RPMI8226 (cell line): ENCODE measurements at regions not wholly inside any gene's neighbourhood (a gene's known extent, or its start where the extent isn't known, plus 50 kb on each side); places are given as distances from the start of the nearest gene placed in this dataset.
"Not testable (repeated sequence)": the region's sequence is repeated elsewhere in the genome, so short reads cannot be mapped to it uniquely, and the experiment has no call there.

ENCODE experiments used
- DNase-seq: peaks from one replicate; pipeline ENCODE4 v3.0.0-alpha.2; 2015

DNA sequence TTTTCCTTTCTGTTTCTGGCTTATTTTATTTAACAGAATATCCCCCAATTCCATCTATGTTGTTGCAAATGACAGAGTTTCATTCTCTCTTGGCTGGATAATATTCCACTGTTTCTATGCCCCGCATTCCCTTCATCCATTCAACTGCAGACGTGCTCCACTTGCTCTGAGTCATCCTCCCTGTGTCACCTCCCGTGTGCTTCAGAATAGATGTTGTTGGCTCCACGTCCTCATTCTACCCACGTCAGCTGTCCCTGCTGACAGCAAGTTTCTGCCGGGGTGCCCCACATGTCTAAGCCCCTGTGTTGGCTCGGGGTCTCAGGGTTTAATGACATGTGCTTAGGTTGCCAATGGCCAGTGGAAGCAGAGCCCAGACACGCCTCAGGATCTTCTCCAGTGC, 1041.0 kb downstream of the UQCRFS1 start:
- DNase-seq: no peak

DNA sequence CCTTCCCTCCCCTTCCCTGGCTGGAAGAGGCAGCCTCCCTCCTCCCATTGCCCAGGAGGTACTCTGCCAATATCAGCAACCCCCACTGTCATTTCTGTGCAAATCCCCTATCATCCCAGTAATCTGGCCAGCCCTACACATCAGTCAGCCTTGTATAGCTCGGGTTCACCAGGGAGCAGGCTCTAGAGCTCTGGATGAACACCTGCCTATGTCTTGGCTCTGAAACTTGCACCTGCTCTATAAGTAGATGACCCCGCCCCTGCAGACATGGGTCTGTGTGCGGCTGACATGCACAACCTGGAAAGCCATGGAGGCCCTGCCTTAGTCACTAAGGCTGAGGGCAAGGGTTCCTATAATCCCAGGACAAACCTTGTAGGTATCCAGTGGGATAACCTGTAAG, 1042.9 kb downstream of the UQCRFS1 start:
- no peak for DNase-seq

DNA sequence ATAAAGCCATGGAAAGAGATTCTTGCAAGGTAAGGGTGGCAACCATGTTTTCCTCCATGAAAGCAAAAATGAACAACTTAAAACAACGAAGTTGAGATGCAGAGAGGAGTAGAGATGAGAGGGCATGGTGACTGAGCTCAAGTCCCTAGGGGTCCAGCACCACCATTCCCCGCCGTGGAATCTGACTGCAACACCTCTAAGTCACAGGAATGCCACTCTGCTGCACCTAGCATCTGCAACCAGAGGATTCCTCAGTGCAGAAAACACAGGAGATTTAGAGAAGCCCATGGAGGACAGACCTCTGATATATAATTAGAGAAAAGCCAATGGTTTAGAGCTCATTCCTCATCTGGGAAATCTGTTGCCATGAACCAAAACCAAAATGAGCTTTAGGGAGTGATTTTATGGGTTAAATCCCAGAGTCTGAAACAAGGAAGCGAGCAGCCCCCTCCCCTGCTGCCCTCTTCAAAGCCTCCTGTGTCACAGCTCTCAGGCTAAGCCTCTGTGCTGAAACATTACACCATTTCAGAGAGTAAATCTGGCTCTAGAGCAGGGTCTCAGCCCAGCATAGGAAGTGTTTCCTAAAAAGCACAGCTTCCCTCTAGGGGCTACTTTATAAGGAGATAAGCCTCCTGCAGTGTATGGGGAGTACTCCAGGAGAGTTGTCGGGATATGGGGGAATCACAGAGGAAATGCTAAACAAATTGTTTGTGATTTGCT, 1043.6 kb downstream of the UQCRFS1 start:
- no peak for DNase-seq

DNA sequence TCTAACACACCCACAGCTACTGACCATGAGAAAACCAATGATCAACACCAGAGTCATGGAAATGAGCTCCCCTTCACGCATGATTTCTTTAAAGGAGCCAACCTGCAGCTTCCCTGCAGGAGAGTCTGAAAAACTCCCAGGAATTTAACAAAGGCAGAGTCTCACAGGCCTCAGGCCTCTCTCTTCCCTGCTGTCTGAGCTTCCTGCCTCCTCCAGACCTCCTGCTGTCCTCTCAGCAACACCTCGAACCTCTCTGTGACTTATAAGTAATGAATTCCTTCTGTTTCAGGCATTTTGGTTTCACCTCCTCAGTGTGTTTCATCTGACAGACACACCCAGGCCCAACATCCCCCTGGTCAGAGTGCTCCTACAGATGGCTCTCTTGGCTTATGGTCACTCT, 1044.4 kb downstream of the UQCRFS1 start:
- DNase-seq: no peak

DNA sequence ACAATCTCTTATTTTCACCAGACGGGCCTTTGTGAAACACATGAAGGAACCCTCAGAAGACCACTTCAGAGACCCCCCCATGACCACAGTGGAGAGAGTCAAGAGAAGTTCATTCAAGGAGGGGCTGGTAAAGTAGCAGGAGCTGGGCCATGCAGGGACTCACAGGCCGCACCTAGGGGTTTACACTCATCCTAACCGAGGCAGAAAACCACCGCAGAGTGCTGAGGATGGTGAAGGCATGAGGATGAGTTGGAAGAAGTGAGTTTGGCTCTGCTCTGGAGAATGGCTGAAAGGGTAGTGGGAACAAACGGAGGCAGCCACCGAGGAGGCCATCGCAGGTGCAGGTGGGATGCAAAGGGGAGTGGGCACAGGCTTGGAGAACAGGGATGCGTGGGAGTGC, 1046.9 kb downstream of the UQCRFS1 start:
- DNase-seq: no peak

DNA sequence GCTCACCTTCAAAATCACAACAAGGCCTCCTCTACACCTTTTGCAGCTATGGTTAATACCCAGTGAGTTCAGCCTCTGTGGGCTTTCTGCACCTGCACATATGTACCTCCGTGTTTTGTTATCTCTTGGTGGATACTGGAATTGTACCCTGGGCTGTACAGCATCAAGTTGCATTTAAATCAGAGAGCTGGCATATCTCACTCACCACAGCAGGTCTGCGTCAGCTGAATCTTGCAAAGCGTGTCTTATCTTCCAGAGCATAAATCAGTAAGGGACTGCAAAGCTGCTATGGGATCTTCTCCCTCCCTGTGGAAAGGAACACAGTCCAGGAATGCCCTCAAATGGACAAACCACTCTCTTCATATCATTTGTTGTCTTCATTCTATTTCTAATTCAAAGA, 1048.7 kb downstream of the UQCRFS1 start:
- no peak for DNase-seq

DNA sequence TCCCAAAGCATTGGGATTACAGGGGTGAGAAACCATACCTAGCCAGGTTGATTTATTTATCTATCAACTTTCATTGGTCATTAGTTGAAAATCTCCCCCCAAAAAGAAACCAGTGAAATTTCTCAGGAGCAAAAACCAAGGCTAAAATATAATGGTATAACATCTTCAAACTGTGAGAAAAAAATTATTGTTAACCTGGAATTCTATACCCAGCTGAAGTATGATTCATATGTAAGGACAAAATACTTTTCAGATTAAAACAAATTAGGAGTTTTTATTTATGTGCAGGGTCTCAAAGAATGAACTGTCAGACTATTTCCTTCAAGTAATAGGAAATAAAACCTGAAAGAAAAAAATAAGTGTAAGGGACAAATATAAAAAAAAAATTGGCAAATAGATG, 1053.9 kb downstream of the UQCRFS1 start:
- DNase-seq: no peak

DNA sequence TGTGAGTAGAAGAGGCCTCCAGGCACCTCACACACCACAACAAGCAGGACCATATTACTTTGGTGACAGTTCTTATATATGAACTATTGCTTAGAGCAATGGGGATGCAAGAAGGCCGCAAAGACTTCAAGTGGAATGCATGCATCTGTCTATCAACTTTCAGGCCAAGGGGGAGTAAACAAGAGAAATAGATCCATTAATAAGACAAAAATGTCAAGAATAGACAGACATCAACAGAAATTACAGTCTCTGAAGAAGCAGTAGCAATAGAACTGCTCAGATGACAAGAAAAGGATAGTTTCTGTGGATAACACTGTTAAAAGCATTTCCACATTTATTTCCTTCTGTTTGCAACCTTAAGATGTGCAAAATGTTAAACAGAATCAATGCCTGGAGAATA, 1057.7 kb downstream of the UQCRFS1 start:
- no peak for DNase-seq

DNA sequence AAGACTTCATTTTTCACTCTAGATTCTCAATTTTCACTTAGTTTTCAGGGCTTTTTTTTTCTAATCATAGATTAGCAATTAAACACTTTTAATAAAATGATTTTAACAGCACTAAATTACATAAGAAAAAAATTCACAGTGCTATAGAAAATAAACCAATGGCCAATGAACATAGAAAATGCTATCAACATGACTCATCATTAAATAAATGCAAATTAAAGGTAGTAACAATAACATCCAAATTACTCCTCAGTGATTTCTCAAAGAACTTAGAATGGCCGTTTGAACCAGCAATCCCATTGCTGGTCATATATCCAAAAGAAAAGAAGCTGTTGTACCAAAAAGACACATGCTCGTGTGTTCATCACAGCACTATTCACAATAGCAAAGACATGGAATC, 1058.9 kb downstream of the UQCRFS1 start:
- DNase-seq: no peak

DNA sequence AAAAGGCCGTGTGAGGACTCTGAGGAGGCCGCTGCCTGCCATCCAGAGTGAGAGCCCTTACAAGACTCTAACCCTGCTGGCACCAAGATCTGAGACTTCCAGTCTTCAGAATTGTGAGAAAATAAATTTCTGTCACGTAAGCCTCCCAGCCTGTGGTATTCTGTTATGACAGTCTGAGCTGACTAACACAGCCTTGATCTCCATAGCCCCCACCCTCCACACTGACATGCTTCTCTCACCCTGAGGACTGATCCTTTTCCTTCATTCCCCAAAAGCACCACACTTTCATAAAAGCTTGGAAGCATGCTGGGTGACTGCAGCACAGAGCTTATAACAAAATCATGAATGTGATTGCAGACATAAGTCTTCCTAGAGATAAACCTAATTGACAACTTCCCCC, 1059.8 kb downstream of the UQCRFS1 start:
- DNase-seq: no peak

DNA sequence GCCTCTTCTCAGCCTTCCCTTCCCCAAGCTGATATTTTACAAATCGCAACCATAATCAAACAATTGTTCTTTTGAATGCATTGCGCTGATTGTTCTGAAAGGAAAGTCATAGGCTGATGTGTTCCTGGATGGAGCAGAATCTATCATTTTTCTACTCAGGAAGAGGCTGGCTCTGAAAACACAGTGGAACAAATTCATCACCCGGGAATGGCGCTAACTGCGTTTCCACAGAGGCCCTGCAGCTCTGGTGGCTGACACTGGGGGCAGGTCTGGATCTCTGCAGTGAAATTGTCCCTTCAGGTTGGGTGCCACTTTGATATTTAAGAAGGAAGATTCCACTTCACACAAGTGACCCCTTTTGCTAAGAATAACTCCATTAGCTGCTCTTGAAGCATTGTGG, 1060.8 kb downstream of the UQCRFS1 start:
- DNase-seq: no peak

DNA sequence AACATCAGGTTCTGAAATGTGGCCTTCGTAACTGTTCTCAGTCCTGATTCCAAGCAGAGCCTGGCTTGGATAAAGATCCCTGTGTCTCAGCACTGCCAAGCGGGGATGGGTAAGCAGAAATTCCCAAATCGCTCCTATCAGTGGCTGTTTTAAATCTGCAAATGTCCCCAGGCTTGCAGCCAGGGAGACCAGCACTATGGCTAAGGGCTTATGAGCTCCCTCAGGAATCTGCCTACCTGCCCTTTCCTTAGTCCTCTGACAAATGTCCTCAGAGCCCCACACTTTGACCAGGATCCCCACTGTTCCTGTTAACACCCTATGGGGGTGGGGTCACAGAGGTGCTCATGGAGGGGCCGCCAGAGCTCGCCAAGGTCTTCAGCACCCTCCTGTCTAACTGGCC, 1062.8 kb downstream of the UQCRFS1 start:
- DNase-seq: no peak

DNA sequence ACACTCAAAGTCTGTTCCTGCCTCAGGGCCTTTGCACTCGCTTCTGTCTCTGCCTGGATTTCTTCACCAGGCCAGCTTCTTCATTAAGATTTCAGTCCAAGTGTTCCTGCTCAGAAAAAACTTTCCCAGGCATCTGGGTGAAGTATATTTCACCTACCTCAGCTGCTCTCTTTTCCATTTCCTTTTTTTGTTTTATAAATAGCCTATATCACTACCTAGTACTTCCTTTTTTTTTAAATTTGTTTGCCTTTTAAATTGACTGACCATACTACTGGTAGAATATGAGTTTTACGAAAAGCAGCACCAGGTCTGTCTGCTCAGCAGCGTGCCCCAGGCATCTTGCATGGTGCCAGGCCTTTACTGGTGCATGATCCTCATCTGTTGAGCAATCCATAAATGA, 1064.4 kb downstream of the UQCRFS1 start:
- DNase-seq: no peak

DNA sequence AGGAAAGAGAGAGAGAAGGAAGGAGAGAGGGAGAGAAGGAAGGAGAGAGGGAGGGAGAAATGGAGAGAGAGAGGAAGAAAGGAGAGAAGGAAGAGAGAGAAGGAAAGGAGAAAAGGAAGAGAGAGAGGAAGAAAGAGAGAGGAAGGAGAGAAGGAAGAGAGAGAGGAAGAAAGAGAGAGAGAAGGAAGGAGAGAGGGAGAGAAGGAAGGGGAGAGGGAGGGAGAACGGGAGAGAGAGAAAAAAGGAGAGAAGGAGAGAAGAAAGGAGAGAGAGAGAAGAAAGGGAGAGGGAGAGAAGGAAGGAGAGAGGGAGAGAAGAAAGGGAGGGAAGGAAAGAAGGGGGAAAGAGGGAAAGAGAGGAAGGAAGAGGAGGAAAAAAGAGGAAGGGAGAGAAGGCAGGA, 1070.7 kb downstream of the UQCRFS1 start:
- DNase-seq: no peak

DNA sequence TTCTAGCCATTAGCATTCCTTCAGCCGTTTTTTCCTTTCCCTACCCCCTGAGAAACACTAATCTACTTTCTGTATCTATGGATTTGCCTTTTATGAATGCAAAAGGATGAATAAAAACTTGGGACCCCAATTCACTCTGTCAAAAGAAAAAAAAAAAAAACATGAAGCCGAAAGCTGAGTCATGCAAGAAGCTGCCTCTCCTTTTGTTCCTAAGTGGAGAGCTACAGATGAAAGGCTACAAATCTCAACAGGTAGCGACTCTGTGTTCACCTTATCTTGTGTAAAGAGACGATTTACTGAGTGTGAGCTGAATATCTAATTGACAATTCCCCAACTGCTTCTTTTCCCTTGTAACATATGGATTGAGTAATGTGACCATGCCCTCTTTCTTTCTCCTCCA, 1072.8 kb downstream of the UQCRFS1 start:
- no peak for DNase-seq

DNA sequence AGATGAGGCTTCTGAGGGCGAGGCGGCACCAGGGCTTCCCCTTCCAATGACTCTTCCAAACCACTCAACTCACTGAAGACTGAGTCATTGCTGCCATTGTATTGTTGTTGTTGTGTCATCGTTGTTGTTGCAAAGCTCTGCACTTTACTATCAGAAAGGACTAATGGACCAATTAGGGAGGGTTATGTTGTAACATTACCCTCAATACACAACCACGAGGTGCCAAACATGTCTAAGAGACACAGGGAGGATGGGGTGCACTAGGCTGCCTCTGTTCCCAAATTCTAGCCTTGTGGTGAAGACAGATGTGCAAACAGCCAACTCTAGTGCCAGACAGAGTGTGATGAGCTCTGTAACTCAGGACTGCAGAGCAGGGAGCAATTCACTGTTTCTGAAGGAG, 1075.2 kb downstream of the UQCRFS1 start:
- no peak for DNase-seq

DNA sequence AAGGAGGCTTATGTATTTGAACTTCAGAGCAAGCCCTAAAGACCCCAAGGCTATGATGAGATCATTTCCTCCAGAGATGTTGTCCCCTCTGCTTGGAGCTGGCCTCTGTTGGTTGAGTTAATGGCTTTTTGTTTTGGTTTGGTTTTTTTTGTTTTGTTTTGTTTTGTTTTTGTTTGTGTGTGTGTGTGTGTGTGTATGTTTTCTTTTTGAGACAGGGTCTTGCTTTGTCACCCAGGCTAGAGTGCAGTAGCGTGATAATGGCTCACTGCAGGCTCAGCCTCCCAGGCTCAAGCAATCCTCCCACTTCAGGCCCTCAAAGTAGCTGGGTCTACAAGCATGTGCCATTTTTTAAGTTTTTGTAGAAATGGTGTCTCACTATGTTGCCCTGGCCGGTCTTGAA, 1076.2 kb downstream of the UQCRFS1 start:
- DNase-seq: no peak

DNA sequence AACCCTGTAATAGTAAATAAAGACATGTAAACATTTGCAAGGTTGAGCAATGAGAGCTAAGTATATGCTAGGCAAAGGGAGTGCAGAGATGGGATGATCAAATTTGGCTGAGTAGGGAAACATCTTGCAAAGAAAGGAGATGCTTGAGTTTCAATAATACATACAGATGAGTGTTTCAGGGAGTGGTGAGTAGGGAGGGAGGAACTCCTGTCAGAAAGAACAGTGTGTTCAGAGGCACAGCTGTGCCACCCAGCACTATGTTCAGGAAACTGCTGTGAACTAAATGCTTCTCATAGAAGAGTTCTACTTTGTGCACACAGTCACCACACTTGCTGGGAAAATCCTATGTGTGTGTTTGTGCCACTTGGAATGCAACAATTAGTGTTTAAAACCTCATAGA, 1077.1 kb downstream of the UQCRFS1 start:
- DNase-seq: no peak

DNA sequence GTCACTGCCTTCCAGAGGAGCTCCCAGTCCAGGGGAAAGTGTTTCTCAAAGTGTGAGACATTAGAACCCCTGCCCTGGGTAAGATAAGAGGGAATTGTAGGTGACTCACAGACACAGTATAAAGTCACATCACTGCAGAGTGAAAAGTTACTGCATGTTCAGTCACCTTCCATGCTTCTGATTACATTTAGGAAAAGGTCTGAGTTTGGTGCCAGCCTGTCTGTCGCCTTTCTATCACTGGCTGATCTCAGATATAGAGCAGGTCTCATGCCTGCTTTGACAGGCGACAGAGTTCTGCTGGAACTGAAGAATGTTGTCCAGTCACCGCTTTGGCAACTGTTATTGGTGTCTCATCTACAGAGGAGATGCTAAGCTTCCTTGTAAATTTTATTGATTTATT, 1078.6 kb downstream of the UQCRFS1 start:
- DNase-seq: no peak

DNA sequence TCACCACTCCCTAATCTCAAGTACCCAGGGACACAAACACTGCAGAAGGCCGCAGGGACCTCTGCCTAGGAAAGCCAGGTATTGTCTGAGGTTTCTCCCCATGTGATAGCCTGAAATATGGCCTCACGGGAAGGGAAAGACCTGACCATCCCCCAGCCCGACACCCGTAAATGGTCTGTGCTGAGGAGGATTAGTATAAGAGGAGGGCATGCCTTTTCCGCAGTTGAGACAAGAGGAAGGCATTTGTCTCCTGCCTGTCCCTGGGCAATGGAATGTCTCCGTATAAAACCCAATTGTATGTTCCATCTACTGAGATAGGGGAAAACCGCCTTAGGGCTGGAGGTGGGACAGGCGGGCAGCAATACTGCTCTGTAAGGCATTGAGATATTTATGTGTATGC, 1082.1 kb downstream of the UQCRFS1 start:
- DNase-seq: not testable (repeated sequence)

DNA sequence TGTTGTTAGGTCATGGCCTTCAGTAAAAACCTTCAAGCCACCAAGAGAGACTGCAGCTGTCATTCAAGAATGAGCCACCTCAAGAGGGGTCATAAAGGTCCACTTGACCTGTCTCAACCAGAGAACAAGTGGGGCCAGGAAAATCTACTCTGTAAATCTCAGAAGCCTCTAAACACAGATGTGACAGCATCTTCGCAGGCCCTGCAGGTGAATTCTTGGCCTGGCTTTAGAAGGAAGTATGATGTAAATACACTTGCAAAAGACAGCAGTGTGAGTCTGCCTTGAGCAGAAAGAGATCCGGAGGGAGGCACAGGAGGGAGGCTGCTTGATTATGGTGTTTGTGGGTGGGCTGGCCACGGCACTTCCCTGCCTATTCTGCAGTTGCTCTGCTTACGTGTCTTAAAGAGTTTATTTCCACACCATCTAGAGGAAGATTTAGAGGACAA, 1082.9 kb downstream of the UQCRFS1 start:
- no peak for DNase-seq

DNA sequence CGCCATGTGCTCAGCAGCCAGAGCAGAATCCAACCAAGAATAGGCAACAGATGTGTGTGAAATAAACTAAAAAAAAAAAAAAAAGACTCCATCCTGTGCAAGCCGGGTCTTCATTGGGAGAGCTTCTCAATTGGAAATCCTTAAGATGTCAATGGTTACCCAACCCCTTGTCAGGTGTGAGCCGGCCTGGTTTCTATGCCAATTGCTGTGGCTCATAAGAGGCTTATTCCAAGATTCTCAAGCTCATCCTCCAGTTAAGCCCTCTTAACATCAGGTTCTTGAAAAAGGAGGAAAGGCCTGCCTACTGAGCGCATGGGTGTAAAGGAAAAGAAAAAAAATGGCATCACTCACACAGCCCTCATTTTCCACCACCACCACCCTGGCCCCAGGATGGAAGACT, 1084.6 kb downstream of the UQCRFS1 start:
- no peak for DNase-seq

DNA sequence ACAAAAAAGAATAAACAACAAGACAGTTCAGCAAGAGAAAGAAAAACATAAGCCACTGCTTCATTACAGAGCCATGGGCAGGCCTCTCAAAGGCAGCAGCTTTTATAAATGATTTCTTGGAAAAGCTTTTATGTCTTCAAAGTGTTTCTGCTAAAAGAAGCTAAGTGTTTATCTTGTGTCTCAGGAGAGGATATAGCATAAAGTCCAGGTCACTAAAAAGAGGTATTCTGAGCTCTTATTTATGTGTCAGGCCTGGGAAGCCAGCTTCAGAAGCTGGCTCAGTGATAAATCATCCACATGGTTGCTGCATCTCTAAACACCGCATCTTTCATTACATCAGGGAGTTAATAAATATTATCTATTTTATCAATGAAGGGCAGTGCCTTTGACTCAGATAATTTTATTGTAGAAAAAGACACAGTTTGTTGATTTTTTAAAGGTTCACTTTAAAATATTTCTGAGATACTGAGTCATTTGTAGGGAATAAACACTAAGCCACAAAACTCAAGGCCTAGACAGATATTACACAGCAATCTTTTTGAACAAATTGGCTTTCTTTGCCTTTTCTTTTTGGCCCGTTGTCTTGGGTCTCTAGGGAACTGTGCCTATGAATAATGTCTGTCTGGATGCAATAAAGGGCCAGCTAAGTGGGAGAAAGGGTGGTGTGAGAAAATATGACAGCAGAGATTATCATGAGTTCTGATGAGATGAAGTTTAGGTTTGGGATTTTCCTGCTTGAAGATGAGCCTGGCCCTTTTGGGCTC, 1086.6 kb downstream of the UQCRFS1 start:
- no peak for DNase-seq

DNA sequence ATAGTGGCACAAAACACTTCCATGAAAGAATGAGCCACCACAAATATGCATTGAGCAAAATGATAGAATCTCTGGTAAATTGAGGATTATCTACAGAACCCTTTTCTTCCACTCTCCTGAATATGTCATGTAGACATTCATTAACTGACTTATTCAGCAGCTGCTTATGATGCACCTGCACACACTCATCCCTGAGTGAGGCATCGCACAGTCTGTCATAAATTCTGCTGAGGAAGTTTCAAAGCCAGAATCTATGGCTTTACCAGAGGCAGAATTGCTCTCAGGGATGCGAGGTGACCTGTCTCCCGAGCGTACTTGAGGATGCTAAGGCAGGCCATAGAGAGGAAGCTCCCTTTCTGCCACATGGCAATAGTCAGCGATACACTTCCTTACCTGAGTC, 1090.2 kb downstream of the UQCRFS1 start:
- DNase-seq: no peak

DNA sequence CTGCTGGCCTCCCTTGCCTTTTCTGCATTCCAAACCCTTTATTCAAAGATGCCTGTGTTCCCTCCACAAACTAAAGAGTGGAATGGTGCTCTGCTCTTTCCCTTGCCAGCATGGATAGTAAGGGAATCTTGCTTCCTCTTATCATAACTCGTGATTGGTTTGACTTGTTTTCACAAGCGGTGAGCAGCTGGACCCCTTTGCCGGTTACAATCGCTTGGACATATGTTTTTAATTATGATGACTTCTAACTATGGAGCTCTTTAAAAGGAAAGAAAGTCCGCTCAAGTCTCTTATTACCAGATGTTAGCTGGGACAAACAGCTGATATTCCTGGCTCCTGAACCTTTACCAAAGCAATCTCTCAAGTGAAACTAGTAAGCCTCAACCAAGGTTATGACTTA, 1094.7 kb downstream of the UQCRFS1 start:
- no peak for DNase-seq
